Epithelial cell of esophagus (primary cell): ENCODE measurements at regions not wholly inside any gene's neighbourhood (a gene's known extent, or its start where the extent isn't known, plus 50 kb on each side); places are given as distances from the start of the nearest gene placed in this dataset.

Experiments
- DNase-seq: peaks from one replicate; pipeline ENCODE4 v3.0.0; 2010; ENCODE audit warnings: low read depth
- H3K4me3 ChIP-seq: 2 replicates; pipeline ENCODE4 v1.5.1; 2011; ENCODE audit warnings: mild to moderate bottlenecking, low read length, control low read depth
- TF ChIP-seq, protein P1 (sequence below): IDR thresholded peaks from 2 replicates; pipeline ENCODE4 v1.5.1; 2011; ENCODE audit warnings: low read depth, mild to moderate bottlenecking, low read length, control low read depth, inconsistent platforms; ENCODE audit not compliant: insufficient read depth; ENCODE audit errors: missing control alignments

DNA sequence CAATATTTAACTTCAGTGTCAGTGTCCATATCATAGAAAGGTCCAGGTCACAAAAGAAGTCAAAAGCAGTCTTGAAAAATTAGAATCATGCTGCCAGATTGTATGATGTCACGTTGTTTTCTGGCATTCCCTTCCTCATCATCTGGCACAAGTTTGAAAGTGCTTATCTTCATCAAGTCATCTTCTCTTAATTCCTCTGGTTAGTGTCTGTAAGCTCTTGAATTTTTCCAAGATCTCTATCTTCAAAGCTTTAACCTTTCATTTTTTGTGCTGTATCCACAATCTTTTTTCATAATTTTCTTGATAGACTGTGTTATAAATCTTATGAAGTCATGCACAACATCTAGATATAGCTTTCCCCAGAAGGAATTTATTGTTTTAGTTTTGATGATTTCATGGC, 682.7 kb upstream of the AADAT start:
- DNase-seq: no peak
- no peak overlapping the region for H3K4me3 ChIP-seq
- TF ChIP-seq, protein P1, sequence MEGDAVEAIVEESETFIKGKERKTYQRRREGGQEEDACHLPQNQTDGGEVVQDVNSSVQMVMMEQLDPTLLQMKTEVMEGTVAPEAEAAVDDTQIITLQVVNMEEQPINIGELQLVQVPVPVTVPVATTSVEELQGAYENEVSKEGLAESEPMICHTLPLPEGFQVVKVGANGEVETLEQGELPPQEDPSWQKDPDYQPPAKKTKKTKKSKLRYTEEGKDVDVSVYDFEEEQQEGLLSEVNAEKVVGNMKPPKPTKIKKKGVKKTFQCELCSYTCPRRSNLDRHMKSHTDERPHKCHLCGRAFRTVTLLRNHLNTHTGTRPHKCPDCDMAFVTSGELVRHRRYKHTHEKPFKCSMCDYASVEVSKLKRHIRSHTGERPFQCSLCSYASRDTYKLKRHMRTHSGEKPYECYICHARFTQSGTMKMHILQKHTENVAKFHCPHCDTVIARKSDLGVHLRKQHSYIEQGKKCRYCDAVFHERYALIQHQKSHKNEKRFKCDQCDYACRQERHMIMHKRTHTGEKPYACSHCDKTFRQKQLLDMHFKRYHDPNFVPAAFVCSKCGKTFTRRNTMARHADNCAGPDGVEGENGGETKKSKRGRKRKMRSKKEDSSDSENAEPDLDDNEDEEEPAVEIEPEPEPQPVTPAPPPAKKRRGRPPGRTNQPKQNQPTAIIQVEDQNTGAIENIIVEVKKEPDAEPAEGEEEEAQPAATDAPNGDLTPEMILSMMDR: no peak

DNA sequence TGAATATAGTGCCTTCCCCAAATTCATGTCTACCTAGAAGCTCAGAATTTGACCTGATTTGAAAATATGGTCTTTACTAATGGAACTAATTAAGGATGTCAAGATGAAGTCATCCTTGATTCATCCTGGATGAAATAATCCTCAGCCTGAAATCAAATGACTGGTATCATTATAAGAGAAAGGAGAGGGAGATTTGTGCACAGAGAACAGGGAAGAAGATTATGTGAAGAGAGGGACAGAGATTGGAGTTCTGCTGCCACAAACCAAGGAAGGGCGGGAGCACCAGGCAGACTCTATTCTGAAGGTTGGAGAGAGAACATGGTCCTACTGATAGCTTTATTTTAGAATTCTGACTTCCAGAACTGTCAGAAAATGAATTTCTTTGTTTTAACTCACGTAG, 680.9 kb upstream of the AADAT start:
- no peak overlapping the region for H3K4me3 ChIP-seq
- TF ChIP-seq, protein P1: no peak
- DNase-seq: no peak

DNA sequence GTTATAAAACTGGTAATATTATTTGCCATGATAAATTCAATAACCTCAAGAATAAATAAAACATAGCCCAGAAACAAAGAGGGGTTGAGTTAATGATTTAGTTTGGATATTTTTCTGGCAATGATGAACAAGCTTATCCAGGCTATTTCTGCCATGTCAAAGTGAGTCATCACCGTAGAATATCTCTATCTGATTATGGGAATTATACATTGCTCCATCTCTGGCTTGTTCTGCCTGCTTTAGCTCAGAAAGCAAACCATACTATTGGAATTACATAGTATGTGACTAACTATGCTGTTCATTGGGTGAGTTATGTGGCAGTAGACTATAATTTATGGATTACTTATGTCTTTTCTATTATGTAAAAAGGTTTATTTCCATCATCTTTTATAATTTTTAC, 680.1 kb upstream of the AADAT start:
- H3K4me3 ChIP-seq: no peak overlapping the region
- TF ChIP-seq, protein P1: no peak
- DNase-seq: peak; percentile 58

DNA sequence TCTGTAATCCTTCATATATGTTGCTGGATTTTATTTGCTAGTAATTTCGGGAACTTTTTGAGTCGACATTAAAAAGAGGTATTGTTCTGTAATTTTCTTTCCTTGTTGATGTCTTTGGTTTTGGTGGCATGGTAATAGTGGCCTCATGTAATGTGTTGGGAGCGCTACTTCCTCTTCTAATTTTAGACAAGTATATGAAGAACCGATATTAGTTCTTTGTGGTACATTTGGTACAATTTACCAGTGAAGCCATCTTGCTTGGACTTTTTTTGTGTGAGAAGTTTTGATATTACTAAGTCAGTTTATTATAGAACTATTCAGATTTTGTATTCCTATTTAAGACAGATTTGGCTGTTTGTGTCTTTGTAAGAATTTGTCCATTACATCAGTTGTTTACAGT, 669.2 kb upstream of the AADAT start:
- TF ChIP-seq, protein P1: no peak
- H3K4me3 ChIP-seq: no peak overlapping the region
- DNase-seq: no peak

DNA sequence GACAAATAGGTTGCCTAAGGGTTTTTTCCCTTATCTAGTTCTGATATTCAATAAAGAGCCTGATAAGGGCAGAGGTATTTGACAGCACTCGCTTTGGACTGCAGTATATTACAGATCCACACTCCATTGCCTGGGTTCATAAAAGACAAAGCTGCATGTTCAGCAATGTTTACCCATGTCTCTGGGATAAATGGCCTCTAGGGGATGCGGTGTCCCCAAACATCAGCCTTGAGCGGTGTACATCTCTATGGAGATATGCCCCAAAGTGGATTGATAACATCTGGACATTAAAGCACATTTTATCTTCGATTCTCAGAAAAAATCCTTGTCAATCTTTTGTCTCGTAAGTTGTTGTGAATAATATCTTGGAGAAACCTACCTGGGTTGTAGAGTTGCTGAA, 660.8 kb upstream of the AADAT start:
- TF ChIP-seq, protein P1: no peak
- no peak for DNase-seq
- no peak overlapping the region for H3K4me3 ChIP-seq

DNA sequence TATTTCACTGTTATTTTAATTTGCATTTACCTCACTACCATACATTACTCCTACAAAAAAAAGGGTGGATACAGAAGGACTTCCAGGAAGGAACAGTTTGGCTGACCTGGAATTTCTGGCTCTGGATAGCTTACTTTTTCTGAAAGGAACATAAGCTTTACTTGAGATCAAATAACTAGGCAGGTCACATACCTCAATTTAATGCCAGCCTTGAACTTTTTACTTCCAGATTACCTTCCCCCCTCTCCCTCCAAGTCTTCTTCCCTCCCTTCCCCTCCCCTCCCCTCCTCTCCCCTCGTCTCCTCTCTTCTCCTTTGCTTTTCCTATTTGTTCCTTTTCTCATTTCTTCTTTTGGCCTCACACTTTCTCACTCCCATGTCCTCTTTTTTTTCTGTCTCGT, 659.2 kb upstream of the AADAT start:
- TF ChIP-seq, protein P1: no peak
- DNase-seq: no peak
- H3K4me3 ChIP-seq: no peak overlapping the region

DNA sequence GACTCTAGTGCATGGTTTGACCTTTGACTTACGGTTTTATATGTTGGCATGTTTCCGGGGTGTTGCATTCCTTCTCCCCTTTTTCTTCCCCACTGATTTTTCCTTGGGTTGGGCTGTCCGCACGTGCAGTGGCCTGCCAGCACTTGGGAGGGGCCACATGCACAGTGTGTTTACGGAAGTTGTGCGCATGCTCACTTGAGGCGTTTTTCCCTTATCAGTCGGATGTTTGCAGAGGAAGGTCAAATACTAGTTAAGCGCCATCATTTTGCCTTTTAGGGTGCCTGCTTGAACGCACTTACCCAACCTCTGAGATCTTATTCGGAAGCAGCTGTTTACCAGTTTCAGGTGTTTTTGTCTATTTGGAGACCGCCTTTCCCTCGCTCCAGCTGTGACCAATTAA, 653.9 kb upstream of the AADAT start:
- no peak for DNase-seq
- no peak overlapping the region for H3K4me3 ChIP-seq
- TF ChIP-seq, protein P1: no peak
